Neural progenitor cell (in vitro differentiated cells): ENCODE measurements at regions not wholly inside any gene's neighbourhood (a gene's known extent, or its start where the extent isn't known, plus 50 kb on each side); places are given as distances from the start of the nearest gene placed in this dataset.

Experiments
- DNase-seq: peaks from one replicate; pipeline ENCODE4 v3.0.0-alpha.2; 2016; ENCODE audit warnings: low spot score
- H2AFZ ChIP-seq: fragments of 200-600 bp; sonication (generic); replicated peaks from 2 replicates; pipeline ENCODE4 v1.6.1; 2016; ENCODE audit warnings: antibody characterized with exemption
- H3F3A ChIP-seq: fragments of 200-600 bp; sonication (generic); 2 replicates; pipeline ENCODE4 v1.6.1; 2016; ENCODE audit warnings: antibody characterized with exemption, low read depth
- H3K27ac ChIP-seq: fragments of 200-600 bp; sonication (generic); 2 replicates; pipeline ENCODE4 v1.5.1; 2016; ENCODE audit warnings: mild to moderate bottlenecking
- H3K27me3 ChIP-seq: fragments of 200-600 bp; sonication (generic); 2 replicates; pipeline ENCODE4 v1.6.1; 2016; ENCODE audit warnings: mild to moderate bottlenecking, moderate library complexity
- H3K36me3 ChIP-seq: fragments of 200-600 bp; sonication (generic); 2 replicates; pipeline ENCODE4 v1.5.1; 2016
- H3K4me1 ChIP-seq: fragments of 200-600 bp; sonication (generic); 2 replicates; pipeline ENCODE4 v1.6.1; 2016; ENCODE audit warnings: mixed run types
- H3K4me2 ChIP-seq: fragments of 200-600 bp; sonication (generic); 2 replicates; pipeline ENCODE4 v1.6.1; 2016
- H3K4me3 ChIP-seq: fragments of 200-600 bp; sonication (generic); 2 replicates; pipeline ENCODE4 v1.5.1; 2016
- H3K79me2 ChIP-seq: fragments of 200-600 bp; sonication (generic); 2 replicates; pipeline ENCODE4 v1.6.1; 2016; ENCODE audit warnings: low read depth
- H3K9ac ChIP-seq: fragments of 200-600 bp; sonication (generic); 2 replicates; pipeline ENCODE4 v1.6.1; 2016
- H3K9me3 ChIP-seq: fragments of 200-600 bp; sonication (generic); 2 replicates; pipeline ENCODE4 v1.5.1; 2016; ENCODE audit warnings: low read depth
- H4K20me1 ChIP-seq: fragments of 200-600 bp; sonication (generic); 2 replicates; pipeline ENCODE4 v1.6.1; 2016; ENCODE audit warnings: low read depth
- H3K27ac Mint-ChIP-seq: 3 replicates; pipeline ENCODE4 v1.8.0; 2021; ENCODE audit warnings: mixed read lengths
- H3K27me3 Mint-ChIP-seq: 2 replicates; pipeline ENCODE4 v1.8.0; 2022; ENCODE audit warnings: low read depth, mild to moderate bottlenecking, inconsistent platforms, moderate library complexity, mixed read lengths; ENCODE audit not compliant: insufficient read depth
- H3K36me3 Mint-ChIP-seq: 3 replicates; pipeline ENCODE4 v1.8.0; 2021; ENCODE audit warnings: mixed read lengths
- H3K4me1 Mint-ChIP-seq: 3 replicates; pipeline ENCODE4 v1.8.0; 2021; ENCODE audit warnings: mixed read lengths
- H3K4me3 Mint-ChIP-seq: 3 replicates; pipeline ENCODE4 v1.8.0; 2021; ENCODE audit warnings: mild to moderate bottlenecking, moderate library complexity, mixed read lengths
- H3K9me3 Mint-ChIP-seq: 3 replicates; pipeline ENCODE4 v1.8.0; 2020; ENCODE audit warnings: mixed read lengths
- CTCF ChIP-seq: fragments of 200-600 bp; sonication (generic); IDR thresholded peaks from 2 replicates; pipeline ENCODE4 v1.5.1; 2017; ENCODE audit warnings: antibody characterized with exemption, mild to moderate bottlenecking
- EZH2 ChIP-seq: fragments of 200-600 bp; sonication (generic); IDR thresholded peaks from 2 replicates; pipeline ENCODE4 v1.6.1; 2017; ENCODE audit warnings: antibody characterized with exemption, mild to moderate bottlenecking, moderate library complexity
- EZH2phosphoT487 ChIP-seq: fragments of 200-600 bp; sonication (generic); IDR thresholded peaks from 2 replicates; pipeline ENCODE4 v1.6.1; 2017; ENCODE audit warnings: antibody characterized with exemption

GRCh38 chr15:66959875-66960274 lies 105.5 kb upstream of the SMAD3 start:
- Histone ChIP-seq H3K4me3 (no peak overlapping the region), H3F3A (no peaks in the 10 kb centered on the region), H3K9me3 (no peaks in the 10 kb centered on the region), H4K20me1 (no peaks in the 10 kb centered on the region), H3K27me3 (no peaks in the 10 kb centered on the region), H3K79me2 (no peaks in the 10 kb centered on the region), H3K4me1 (peaks cover 13% of the 10 kb centered on the region), H3K36me3 (no peaks in the 10 kb centered on the region), H3K4me2 (peak overlapping the region; percentile 9), H3K27ac (no peak overlapping the region), H2AFZ (peak overlapping the region; percentile 30), H3K9ac (no peak overlapping the region)
- Mint-ChIP-seq H3K27ac (peak overlapping the region; percentile 59), H3K4me1 (peaks cover 15% of the 10 kb centered on the region), H3K27me3 (peaks cover 16% of the 10 kb centered on the region), H3K9me3 (no peaks in the 10 kb centered on the region), H3K4me3 (no peak overlapping the region), H3K36me3 (no peaks in the 10 kb centered on the region)
- no peak for DNase-seq
- TF ChIP-seq EZH2phosphoT487: no peak

DNA sequence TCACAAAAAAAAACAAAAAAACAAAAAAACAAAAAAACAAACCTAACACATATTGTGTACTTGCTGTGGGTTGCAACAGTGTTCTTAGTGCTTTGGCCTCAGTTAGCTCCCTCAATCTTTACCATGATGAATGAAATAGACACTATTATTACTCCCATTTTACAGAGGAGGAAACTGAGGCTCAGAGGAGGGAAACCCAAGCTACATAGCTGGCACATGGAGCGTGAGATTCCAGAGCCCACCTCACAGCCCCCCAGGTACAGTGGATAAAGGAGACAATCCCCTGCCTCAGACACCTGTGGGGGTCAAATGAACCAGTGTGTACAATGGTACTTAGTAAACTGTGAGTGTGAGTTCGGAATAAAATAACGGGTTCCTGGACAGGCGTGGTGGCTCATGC lies 104.9 kb upstream of the SMAD3 start:
- Histone ChIP-seq H3K4me3 (no peak overlapping the region), H3K27me3 (no peaks in the 10 kb centered on the region), H4K20me1 (no peaks in the 10 kb centered on the region), H3K79me2 (no peaks in the 10 kb centered on the region), H3K36me3 (no peaks in the 10 kb centered on the region), H2AFZ (no peak overlapping the region), H3K9ac (no peak overlapping the region), H3K27ac (no peak overlapping the region), H3K4me1 (peaks cover 13% of the 10 kb centered on the region), H3K9me3 (no peaks in the 10 kb centered on the region), H3K4me2 (no peak overlapping the region), H3F3A (no peaks in the 10 kb centered on the region)
- Mint-ChIP-seq H3K4me3 (no peak overlapping the region), H3K4me1 (peaks cover 15% of the 10 kb centered on the region), H3K27me3 (peaks cover 19% of the 10 kb centered on the region), H3K36me3 (no peaks in the 10 kb centered on the region), H3K9me3 (no peaks in the 10 kb centered on the region), H3K27ac (no peak overlapping the region)
- no peak for TF ChIP-seq CTCF
- DNase-seq: no peak

- Histone ChIP-seq H3F3A (no peaks in the 10 kb centered on the region), H3K27ac (no peak overlapping the region), H3K9me3 (no peaks in the 10 kb centered on the region), H3K9ac (no peak overlapping the region), H3K4me3 (no peak overlapping the region), H4K20me1 (no peaks in the 10 kb centered on the region), H3K4me2 (no peak overlapping the region), H3K4me1 (peaks cover 13% of the 10 kb centered on the region), H2AFZ (peak overlapping the region; percentile 57), H3K79me2 (no peaks in the 10 kb centered on the region), H3K36me3 (no peaks in the 10 kb centered on the region), H3K27me3 (no peaks in the 10 kb centered on the region)
- TF ChIP-seq EZH2: no peak
- no peak for TF ChIP-seq CTCF
- TF ChIP-seq EZH2phosphoT487: no peak
- no peak for DNase-seq
- peaks cover 13% of the 10 kb centered on the region for H3K27me3 Mint-ChIP-seq
- no peak overlapping the region for H3K4me3 Mint-ChIP-seq
- H3K9me3 Mint-ChIP-seq: no peaks in the 10 kb centered on the region
- peak overlapping the region; percentile 66 for H3K27ac Mint-ChIP-seq
- no peaks in the 10 kb centered on the region for H3K36me3 Mint-ChIP-seq
- peaks cover 15% of the 10 kb centered on the region for H3K4me1 Mint-ChIP-seq
These were observed 104.0 kb upstream of the SMAD3 start for GRCh38 chr15:66961407-66961884.

DNA sequence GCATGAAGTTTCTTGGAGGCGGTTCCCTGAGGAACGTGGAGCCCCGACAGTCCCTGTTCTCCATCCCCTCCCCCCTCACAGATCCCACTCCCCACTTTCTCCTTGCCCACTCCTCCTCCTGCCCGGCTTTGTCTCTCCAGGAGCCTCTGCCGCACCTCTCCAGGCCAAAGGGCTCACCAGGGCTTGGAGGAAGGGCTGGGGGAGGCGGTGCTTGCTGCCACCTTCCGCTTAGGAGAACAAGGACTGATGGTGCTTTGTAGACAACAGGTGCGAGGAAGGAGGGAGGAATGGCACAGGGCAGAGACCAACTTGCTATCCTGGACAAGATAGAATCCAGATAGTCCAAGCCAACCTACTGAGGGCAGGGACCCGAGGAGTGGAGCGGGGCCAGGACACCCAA lies 103.5 kb upstream of the SMAD3 start:
- no peak for TF ChIP-seq EZH2phosphoT487
- no peak for TF ChIP-seq CTCF
- TF ChIP-seq EZH2: no peak
- Histone ChIP-seq H3K9me3 (no peaks in the 10 kb centered on the region), H3K9ac (no peak overlapping the region), H3K4me2 (no peak overlapping the region), H3K27ac (no peak overlapping the region), H3F3A (no peaks in the 10 kb centered on the region), H3K36me3 (no peaks in the 10 kb centered on the region), H3K27me3 (no peaks in the 10 kb centered on the region), H2AFZ (peak overlapping the region; percentile 50), H3K79me2 (no peaks in the 10 kb centered on the region), H3K4me3 (no peak overlapping the region), H4K20me1 (no peaks in the 10 kb centered on the region), H3K4me1 (peaks cover 13% of the 10 kb centered on the region)
- H3K4me1 Mint-ChIP-seq: peaks cover 15% of the 10 kb centered on the region
- H3K27me3 Mint-ChIP-seq: peaks cover 12% of the 10 kb centered on the region
- H3K4me3 Mint-ChIP-seq: no peak overlapping the region
- H3K36me3 Mint-ChIP-seq: no peaks in the 10 kb centered on the region
- DNase-seq: no peak
- no peaks in the 10 kb centered on the region for H3K9me3 Mint-ChIP-seq
- peak overlapping the region; percentile 66 for H3K27ac Mint-ChIP-seq
